HG03103 (cell line): ENCODE measurements at regions not wholly inside any gene's neighbourhood (a gene's known extent, or its start where the extent isn't known, plus 50 kb on each side); places are given as distances from the start of the nearest gene placed in this dataset.

Experiments
- ATAC-seq: cut with Tn5 transposase; IDR thresholded peaks from one replicate; pipeline ENCODE4 v1.9.1; 2021; ENCODE audit warnings: low read depth; ENCODE audit not compliant: unreplicated experiment

GRCh38 chrX:149280011-149280410 lies 225.1 kb downstream of the IDS start:
- ATAC-seq: no peak

- ATAC-seq: no peak
Observed at GRCh38 chrX:149275836-149276235, 229.3 kb downstream of the IDS start.

GRCh38 chrX:149274516-149275105 lies 230.5 kb downstream of the IDS start:
- no peak for ATAC-seq

- no peak for ATAC-seq
Observed at GRCh38 chrX:149272690-149273463, 232.2 kb downstream of the IDS start.

- ATAC-seq: peak; percentile 79
Observed at GRCh38 chrX:149267878-149268813, 237.0 kb downstream of the IDS start.

- no peak for ATAC-seq
Observed at GRCh38 chrX:149262086-149262485, 243.0 kb downstream of the IDS start.

- no peak for ATAC-seq
Observed at GRCh38 chrX:149259241-149259640, 245.9 kb downstream of the IDS start.

- ATAC-seq: no peak
Observed at GRCh38 chrX:149255860-149256259, 249.2 kb downstream of the IDS start.

GRCh38 chrX:149248073-149248625 lies 257.0 kb downstream of the IDS start:
- no peak for ATAC-seq

- ATAC-seq: no peak
Observed at GRCh38 chrX:149230689-149231088, 274.4 kb downstream of the IDS start.

GRCh38 chrX:149223854-149224253 lies 281.3 kb downstream of the IDS start:
- ATAC-seq: no peak

GRCh38 chrX:149222040-149222439 lies 283.1 kb downstream of the IDS start:
- no peak for ATAC-seq

GRCh38 chrX:149221230-149221629 lies 283.9 kb downstream of the IDS start:
- ATAC-seq: no peak

GRCh38 chrX:149213264-149213663 lies 291.8 kb downstream of the IDS start:
- ATAC-seq: no peak

GRCh38 chrX:149208307-149208706 lies 296.8 kb downstream of the IDS start:
- no peak for ATAC-seq

- no peak for ATAC-seq
Observed at GRCh38 chrX:149207518-149207917, 297.6 kb downstream of the IDS start.

GRCh38 chrX:149205937-149206336 lies 299.2 kb downstream of the IDS start:
- no peak for ATAC-seq

- no peak for ATAC-seq
Observed at GRCh38 chrX:149205081-149205480, 300.0 kb downstream of the IDS start.

GRCh38 chrX:149199734-149200133 lies 305.4 kb downstream of the IDS start:
- ATAC-seq: no peak

GRCh38 chrX:149198980-149199732 lies 305.9 kb downstream of the IDS start:
- peak; percentile 65 for ATAC-seq
